Activated T-cell treated with anti-CD3 and anti-CD28 coated beads for 48 hours (primary cell): ENCODE measurements at regions not wholly inside any gene's neighbourhood (a gene's known extent, or its start where the extent isn't known, plus 50 kb on each side); places are given as distances from the start of the nearest gene placed in this dataset.

Experiments used
- DNase-seq: peaks from one replicate; pipeline ENCODE4 v3.0.0-alpha.2; 2020; ENCODE audit warnings: low read depth

DNA sequence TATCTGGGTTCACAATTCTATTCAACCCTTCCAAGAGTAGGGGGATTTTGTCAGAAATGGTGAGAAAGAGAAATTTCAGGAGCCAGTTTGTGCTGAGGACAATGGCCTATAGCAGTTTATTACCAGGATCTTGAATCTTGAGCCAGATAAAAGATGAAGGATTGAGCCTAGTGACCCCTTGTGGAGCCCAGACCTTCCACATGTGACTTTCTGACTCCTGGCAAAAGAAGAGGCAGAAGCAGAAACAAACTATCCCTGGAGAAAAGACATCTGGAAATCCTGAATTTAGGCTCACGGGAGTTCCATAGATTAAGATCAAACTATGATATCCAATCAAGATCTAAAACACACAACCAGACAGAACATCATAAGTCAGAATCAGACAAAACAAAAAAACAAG lies 60.9 kb upstream of the CHRM2 start:
- DNase-seq: no peak

DNA sequence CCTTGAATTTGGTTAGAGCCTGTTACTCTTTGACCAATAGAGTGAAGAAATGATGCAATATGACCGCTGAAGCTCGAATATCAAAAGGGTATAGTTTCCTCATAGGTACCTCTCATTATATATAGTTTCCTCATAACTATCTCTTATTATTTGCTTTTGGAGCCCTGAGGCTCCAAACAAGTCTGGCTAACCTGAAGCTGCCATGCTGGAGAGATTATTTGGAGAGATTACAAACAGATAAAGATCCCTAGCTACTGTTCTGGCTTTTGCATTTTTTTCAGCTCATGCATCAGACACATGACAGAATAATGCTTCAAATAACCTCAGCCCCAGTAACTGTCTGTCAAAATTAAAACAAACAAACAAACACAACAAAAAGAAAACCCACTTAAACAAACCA lies 65.4 kb upstream of the CHRM2 start:
- no peak for DNase-seq

DNA sequence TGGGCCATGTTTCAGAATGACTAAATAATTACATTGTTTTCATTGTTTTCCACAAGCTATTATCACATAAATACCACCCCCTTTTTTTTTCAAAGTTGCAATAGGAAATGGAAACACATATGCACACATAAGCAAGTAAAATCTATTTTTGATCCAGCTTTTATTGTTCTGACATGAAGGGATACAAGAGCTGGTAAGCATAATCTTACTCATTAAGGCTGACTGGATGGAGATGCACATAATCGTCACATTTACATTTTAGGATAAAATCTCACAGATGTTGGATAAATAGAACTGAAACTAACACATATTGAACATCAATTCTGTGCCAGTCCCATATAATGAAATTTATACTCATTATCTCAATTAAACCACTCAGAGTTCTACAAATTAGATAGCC lies 84.5 kb upstream of the CHRM2 start:
- DNase-seq: no peak

DNA sequence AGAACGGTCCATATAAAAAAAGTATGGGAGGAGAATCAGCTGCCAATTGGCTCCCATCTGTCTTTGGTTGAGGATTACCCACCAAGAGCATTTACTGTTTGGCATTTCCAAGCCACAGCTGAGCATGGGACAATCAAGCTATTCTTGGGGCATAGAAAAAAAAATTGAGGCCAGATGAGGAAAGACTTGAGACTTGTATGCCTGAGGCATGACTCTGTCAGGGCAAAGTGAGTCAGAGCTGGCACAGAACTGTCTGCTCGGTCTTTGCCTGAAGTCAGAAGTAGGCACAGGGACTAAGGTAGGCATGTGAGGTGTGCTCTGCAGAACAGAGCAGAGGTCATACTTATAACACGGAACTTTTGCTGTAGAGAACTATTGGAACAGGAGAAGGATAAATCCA lies 126.5 kb upstream of the CHRM2 start:
- no peak for DNase-seq

DNA sequence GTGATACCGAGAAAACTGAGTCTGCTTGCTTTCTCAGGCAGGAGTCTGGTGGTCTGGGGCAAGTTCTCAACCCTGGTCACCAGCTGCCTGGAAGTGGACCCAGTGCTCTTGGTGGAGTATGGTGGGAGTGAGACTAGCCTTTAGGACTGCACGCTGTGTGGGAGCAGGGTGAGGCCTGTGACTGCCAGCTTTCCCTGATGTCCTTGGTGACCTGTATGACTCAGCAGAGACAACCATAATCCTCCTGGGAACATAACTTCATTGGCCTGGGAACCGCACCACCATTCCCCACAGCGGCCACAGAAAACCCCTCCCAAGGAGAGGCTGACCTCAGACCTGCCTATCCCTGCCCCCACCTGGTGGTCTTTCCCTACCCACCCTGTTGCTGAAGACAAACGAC lies 139.5 kb upstream of the CHRM2 start:
- no peak for DNase-seq

DNA sequence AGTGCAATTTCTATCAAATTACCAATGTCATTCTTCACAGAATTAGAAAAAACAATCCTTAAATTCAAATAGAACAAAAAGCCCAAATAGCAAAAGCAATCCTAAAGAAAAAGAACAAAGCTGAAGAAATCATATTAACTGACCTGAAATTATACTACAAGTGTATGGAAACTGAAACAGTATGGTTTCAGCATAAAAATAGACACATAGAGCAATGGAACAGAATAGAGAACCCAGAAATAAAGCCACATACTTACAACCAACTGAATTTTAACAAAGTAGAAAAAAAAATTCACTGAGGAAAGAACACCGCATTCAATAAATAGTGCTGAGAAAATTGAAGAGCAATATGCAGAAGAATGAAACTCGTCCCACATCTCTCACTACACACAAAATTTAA lies 142.0 kb upstream of the CHRM2 start:
- no peak for DNase-seq

DNA sequence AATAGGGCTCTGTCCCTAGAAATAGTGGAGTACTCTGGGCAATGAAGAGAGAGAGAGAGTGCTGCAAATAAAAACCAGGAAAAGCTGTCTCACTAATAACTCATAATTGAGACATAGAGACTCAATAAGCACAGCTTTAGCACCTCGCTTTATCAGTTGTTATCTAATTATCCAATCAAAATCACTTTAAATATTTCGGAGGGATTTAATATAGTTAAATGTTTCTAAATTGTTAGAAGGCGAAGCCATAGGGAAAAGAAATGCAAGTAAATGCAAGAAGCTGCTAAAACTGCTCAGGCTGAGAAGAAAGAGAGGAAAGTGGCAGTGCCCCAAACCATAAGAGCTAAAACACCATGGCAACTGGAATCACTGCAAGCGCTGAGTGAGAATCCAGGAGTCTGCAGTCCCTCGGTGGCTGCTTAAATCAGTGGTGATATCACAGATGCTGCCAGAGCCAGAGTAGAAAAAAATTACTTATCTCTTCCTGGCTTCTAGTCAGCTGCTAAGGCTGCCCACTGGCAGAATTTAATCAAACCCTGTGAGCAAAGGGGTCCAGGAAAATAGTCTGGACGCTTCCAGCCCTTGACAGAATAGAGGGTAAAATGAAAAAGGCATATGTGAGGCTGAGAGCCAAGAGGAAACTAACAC lies 150.4 kb upstream of the CHRM2 start:
- DNase-seq: no peak

DNA sequence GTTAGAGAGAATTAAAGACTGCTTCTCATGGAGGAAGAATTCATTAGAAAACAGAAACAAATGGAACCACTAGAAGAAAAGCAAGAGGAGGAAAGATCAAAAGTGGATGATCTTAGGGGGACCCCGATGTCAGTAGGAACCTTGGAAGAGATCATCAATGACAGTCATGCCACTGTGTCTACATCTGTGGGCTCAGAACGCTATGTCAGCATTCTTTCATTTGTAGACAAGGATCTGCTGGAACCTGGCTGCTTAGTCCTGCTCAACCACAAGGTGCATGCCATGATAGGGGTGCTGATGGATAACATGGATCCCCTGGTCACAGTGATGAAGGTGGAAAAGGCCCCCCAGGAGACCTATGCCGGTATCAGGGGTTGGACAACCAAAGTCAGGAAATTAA lies 154.4 kb upstream of the CHRM2 start:
- DNase-seq: no peak

DNA sequence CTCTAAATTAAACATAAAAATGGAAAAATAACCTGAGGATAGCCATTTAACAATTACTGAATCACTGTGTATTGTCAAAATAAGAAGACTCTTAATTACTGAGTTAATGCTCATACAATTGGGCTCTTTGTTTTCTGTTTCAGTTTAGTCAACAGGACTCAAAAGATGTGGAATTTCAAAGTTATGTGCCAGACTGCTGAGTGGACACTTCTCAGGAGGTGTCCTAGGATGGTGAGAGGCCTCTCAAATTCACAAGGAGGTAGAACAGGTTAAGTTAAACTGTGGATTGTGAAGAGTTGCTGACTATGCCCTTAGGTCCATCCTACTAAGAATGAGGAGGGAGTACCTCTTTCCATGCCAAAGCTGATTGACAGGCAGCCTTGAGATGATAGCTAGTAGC lies 157.7 kb upstream of the CHRM2 start:
- no peak for DNase-seq

DNA sequence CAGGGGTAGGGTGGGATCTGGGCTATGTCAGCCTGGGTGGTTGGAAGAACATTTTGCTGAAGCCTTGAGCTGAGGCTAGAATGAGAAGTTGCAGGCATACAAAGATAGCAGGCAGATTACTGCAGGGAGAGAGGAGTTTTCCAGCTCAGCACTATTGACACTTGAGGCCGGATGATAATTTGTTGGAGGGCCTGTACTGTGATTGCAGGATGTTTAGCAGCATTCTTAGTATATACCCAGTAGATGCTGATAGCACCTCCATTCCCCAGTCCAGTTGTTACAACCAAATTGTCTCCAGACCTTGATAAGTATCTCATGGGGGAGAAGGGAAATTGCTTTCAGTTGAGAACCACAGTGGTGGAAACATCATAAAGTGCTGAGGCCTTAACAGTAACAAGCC lies 158.6 kb upstream of the CHRM2 start:
- DNase-seq: no peak

DNA sequence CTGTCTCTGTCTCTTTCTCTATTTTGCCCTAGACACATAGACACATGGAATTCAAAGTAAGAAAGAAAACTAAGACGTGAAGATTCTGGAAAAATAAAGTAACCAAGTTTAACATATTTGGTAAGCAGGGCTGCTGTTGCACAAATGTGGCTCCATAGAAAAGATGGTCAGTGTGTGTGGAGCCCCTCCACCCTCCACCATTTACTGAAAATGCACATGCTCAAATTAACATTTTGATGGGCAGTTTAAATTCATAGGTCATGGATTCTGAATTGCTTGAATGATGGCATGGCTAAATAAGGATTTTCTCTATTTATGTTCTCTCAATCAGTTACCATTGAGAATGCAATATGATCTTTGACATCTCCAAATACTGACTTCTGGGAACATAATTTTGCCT lies 165.5 kb upstream of the CHRM2 start:
- DNase-seq: no peak

DNA sequence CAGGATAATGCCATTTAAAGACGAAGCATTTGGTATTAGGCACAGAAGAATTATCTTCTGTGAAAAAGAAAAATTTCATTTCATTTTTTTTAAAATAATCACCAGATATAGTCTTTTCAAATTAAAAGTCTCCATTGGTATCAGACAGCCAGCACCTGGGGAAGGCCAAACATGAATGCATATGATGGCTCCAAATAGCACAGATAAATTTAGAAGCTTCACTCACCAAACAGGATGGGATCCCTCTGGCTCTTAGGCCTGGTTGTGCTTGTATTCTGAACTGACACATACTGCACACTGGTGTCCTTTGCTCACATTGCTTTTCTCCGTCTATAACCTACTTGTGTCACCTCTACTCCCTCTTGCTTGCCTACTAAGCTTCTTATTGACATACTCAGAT lies 169.5 kb upstream of the CHRM2 start:
- DNase-seq: no peak

DNA sequence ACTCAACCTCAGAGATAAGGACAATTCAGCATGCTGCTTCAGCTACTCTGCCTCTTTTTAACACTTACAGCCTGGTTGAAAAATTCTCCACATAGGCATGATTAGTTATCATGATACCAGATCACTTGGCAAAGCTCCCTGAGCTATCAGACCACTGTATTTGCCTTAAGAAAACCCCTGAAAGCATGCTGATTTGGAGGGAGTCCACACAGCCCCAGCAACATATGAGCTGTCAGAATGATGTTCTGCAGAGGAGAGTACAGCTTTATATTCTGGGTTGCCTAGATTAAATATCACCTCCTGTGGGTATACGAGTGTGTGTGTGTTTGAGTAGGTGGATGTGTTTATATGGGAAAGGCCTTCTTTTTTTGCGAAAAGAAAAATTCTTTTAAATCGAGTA lies 170.2 kb upstream of the CHRM2 start:
- no peak for DNase-seq

DNA sequence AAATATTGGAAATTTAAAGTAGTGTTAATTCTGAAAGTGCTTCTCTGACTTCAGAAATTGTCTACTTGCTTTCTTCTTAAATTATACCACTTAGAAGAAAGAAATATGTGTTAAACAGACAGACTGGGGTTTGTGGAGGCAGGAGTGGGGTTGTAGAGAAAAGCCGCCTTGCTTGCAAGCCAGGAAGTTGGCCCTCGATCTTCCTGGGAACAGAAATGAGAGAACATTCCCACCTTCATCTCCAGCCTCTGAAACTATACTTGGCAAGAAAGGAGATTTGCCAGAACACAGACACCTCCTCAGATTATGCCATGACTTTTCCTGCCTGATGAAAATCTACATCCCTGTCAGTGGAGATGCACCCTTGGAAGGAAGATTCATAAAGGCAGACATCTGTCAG lies 171.2 kb upstream of the CHRM2 start:
- DNase-seq: no peak

DNA sequence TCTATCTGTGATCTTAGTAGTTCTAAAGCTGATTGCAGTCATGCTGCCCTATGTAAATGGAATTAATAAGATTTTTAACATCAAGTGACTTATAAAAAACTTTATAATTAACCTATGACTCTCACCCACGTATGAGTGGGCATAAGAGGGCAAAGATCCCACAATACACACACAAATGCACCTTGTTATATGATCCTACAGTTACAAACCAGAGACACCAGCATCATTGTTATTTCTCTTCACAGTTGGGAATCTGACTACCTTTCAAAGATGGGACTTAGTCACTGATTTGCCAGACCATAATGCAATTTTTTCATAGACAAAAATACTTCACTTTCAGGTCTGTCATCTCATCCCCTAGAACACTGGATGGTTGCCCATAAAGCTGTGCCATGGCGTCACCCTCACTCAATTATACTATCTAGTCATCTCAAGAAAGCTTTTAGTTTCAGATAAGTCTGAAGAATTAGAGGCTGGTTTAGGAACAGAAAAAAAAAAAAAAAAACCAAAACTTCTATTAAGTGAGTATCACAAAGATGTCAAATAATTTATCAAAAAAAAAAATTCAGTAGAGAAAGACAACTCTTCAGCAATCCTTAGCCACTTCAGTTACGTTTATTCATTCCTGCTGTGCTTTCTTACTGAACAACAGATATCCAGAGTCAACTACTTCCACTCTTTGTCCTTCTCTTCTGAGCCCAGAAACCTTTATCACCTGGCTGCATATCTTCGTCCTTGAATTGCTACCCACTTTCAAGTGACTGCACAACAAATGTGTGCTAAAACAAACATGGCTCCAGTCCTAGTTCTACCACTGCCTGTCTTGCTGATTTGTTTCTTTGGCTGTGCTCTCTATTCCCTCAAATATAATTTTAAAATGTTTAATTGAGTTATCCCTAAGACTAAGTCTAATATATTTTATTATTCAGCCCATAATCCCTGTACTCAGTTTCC lies 175.0 kb upstream of the CHRM2 start:
- no peak for DNase-seq

DNA sequence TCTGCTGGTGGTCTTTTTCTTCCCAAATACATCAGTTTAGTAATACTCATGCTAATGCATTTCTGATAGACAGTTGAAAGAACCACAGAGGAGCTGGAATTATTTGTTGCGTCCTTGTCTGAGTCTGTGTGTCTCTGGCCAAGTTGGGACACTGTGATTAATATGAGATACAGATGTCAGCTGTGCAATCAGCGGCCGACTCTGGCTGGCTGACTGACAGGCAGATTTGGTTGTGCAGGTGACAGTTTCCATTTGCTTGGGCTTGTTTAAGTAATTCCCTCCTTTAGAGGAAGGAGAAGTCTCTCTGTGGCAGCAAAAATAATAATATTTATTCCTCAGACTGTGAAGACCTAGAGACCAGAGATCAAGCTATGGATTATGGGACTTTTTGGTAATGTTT lies 176.2 kb upstream of the CHRM2 start:
- DNase-seq: no peak

DNA sequence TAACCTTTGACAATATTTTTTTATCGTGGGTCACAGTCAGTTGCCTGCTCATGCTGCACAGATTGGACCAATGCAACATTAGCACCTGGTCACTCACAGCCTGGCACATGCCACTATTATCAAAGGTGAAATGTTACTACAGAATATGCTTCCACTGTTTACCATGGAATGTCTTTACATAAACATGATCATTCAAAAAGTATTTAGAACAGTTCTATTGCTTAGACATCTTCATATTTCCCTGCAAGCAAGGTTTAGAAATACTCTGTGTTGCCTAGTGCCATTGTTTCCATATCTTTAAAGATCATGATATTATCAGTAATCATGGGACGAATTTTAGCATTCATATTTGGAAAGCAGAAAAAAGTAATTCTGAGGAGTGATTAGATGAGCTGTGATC lies 179.9 kb upstream of the CHRM2 start:
- DNase-seq: no peak

DNA sequence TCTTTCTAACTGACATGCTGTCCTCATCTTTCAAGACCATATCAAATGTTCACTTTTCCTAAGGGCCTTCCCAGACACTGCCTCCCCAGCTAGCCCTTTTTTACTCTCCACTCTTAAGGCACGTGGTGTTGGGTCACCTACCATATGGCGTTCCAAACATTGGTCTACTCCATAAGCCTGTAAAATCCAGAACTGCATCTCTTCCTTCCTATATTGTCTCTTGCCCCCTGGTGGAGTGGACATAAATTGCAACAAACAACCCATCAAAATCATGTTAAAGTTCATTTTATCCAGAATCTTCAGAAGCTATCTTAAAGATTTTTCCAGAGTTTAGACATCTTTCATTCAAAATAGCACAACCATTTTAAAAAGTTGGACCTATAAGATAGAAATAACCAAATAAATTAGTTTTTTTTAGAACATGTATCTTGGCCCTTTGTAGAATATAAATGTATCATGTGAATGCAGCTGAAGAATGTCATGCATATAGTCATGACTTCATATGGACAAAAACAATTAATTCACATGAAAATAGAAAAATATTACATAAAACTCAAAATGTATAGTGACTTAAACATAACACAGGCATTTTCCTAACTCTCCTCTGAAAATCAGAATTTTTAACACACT lies 180.6 kb upstream of the CHRM2 start:
- no peak for DNase-seq

DNA sequence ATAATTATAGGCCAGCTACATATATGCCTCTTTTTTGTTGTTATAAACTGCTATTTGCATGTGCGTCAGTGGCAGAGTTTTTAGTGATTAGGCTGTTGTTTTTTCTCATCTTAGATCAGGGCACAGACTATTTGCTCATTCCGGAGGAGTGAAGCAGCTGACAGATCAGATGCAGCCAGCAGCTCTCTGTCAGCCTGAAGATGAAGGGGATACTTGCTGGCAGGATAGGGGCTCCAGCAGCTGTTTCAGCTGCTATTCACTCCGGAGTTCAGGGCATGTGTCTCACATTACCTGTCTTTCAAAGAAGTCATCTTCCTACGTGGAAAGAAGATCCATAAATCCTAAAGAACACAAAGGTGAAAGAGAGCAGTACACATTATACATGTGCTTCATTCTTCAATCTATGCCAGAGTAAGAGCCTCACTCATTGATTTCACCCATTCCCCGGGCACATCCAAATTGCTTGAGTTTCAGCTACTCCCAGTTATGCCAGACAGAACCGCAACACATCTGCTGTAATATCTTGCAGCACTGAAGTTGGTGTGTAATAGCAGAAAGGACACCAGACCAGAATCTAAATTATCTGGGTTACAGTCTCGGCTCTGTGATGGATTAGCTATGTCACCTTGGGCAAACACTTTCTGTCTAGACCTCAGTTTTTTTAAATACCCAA lies 182.8 kb upstream of the CHRM2 start:
- DNase-seq: no peak

DNA sequence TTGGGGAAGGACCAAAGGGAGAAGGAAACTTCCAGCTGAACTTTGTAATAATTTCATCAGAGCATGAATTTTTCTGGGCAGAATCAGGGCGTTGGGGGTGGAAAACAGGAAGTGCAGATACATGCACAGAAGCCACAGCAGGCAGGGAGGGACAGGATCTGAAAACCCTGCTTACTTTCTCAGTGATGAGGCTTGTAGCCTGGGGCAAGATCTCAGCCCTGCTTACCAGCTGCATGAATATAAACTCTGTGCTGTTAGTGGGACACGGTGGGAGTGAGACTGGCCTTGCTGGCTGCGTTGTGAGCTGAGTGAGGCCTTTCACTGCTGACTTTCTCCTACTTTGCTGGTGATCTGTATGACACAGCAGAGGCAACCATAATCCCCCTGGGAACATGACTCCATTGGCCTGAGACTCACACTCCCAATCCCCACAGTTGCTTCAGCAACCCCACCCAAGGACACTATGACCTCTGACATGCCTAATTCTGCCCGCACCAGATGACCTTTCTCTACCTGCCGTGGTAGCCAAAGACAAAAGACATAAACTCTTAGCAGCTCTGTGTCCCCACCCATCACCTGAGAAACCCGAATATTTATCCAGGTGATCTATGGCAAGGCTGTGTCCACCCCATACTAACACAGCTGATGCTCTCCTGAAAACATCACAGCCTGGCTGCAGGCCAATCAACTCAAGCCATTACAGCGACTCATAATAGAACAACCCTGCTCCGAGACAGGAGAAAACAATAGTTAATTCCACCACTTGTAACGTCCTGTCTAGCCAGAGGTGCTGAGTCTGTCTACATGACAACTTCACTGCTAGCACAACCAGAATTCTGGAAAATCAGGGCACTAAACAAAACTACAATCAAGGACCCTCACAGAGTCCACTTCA lies 190.7 kb upstream of the CHRM2 start:
- DNase-seq: no peak

DNA sequence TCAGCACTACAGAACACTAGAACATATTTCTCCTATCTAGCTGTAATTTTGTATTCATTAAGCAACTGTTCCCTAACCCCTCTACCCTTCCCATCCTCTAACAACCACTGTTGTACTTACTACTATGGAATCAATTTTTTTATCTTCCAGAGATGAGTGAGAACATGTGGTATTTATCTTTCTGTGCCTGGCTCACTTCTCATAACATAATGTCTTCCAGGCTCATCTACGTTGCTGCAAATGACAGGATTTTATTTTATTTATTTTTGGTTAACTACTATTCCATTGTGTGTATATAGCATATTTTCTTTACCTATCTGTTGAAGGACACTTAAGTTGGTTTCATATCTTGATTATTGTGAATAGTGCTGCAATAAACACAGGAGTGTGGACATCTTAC lies 200.9 kb upstream of the CHRM2 start:
- DNase-seq: no peak
